NB4 (cell line): ENCODE measurements at regions not wholly inside any gene's neighbourhood (a gene's known extent, or its start where the extent isn't known, plus 50 kb on each side); places are given as distances from the start of the nearest gene placed in this dataset.

Experiments used
- CTCF ChIP-seq: IDR thresholded peaks from one replicate; pipeline ENCODE4 v1.5.1; 2012; ENCODE audit warnings: low read depth, low read length
- MAX ChIP-seq: IDR thresholded peaks from 2 replicates; pipeline ENCODE4 v1.6.1; 2011; ENCODE audit warnings: low read depth, low read length
- MYC ChIP-seq: IDR thresholded peaks from 2 replicates; pipeline ENCODE4 v1.6.1; 2011; ENCODE audit warnings: low read depth, low read length
- POLR2A ChIP-seq: IDR thresholded peaks from 2 replicates; pipeline ENCODE4 v1.6.1; 2011; ENCODE audit warnings: mild to moderate bottlenecking; ENCODE audit not compliant: insufficient read length; ENCODE audit errors: extremely low read depth

DNA sequence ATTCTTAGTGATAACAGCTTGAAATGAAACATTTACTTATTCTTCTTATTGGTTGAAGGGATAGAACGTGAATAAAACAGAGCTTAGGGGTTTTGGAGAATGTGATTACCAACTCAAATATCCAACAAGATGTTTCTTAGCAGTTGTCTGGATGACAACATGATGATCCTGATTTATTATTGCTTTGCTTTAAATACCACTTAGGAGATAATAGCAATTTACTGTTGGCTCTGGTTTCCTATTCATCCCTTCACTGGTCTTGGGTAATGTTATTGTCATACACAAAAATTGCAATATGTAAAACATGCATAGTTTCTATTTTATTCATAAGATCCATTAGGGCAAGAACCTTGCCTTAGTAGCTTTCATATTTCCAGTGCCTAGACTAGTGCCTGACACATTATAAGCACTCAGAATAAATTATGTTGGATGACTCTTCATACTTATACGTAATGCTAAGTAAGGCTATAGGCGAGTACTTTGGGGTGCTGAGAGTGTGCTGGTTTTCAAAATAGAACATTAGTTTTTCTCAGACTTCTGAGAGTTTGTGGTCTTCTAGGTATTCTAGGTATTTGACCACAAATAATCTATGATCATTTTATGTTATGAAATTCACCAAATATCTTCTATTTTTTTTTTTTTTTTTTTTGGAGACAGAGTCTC is 58.6 kb upstream of the PGRMC2 start:
- TF ChIP-seq POLR2A (no peak), CTCF (no peak), MYC (no peak), MAX (no peak)
